NCI-H2227 (cell line): ENCODE measurements at regions not wholly inside any gene's neighbourhood (a gene's known extent, or its start where the extent isn't known, plus 50 kb on each side); places are given as distances from the start of the nearest gene placed in this dataset.

Experiments used
- DNase-seq: peaks from one replicate; lab custom pipeline; 2025; ENCODE audit not compliant: unreplicated experiment; lab: John Stamatoyannopoulos, UW

DNA sequence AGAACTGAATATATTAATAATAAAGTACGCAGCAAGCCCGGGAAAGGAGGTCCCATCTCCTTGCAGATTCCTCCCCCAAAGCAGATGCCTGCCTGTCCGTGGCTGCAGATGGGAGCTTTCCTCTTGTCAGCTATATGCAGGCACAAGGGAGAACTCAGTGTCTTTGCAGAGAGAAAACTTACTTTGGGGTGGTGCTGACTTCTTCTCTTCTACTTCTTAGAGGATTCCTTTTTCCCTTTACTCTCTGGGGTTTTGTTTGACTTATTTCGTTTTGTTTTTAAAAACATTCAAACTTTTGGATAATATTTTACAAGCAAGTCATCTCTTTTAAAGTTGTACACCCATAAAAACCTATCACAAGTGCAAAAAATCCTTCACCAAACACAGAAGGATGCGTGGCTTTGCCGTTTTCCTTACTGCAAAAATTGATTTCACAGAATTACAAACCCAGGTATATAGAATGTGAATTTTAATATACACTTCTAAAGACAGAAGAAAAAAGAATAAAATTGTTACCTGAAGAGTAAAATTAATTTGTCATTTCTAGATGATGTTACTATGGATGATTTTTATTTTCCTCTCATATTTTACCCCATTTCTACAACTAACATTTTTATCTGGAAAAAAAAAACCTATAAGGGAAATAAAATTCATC lies 65.3 kb upstream of the IGF1R start:
- no peak for DNase-seq

GRCh38 chr15:98583771-98584430 lies 64.4 kb upstream of the IGF1R start:
- no peak for DNase-seq

DNA sequence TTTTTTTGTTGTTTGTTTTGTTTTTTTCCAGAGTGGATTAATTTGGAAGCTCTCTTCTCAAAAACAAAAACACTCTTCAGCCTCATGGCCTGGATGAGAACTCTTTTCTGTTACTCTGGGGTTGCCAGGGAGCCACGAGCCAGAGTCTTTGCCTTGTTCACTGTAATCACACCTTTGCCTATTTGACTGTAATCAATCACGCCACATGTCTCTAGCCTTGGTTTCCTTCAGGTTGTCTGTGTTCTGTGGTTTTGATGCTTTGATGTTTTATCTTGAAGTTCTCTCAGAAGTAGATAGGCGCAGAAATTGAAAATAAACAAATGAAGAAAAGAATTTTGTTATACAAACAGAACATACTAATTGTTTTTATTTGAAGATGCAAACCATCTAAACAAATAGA lies 62.3 kb upstream of the IGF1R start:
- DNase-seq: no peak

DNA sequence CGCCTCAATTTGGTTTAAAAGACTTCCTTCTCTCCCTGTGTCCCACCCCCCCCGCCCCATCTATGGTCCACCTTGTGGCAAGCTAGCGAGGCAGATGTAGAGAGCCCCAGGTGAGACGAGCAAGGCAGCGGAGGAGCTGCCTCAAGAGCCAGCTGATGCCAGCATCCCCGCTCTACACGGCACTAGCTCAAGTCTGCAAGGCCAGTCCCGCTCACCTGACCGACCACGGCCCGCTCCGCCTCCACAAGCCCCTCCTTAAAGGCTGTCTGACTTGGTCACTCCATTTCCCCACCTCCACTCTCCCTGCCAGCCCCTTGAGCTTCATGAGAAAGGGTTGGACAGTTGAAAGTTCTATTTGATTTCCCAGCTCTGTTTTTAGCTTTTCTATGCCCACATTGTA lies 56.2 kb upstream of the IGF1R start:
- DNase-seq: no peak

- DNase-seq: no peak
Observed at GRCh38 chr15:98596131-98596530, 52.2 kb upstream of the IGF1R start.

GRCh38 chr15:98596885-98597392 lies 51.4 kb upstream of the IGF1R start:
- no peak for DNase-seq

- no peak for DNase-seq
Observed at GRCh38 chr15:98597666-98598065, 50.7 kb upstream of the IGF1R start.
